ENCODE measurements at regions not wholly inside any gene's neighbourhood (a gene's known extent, or its start where the extent isn't known, plus 50 kb on each side); places are given as distances from the start of the nearest gene placed in this dataset.
"Not testable (repeated sequence)": the region's sequence is repeated elsewhere in the genome, so short reads cannot be mapped to it uniquely, and the experiment has no call there.

DNA sequence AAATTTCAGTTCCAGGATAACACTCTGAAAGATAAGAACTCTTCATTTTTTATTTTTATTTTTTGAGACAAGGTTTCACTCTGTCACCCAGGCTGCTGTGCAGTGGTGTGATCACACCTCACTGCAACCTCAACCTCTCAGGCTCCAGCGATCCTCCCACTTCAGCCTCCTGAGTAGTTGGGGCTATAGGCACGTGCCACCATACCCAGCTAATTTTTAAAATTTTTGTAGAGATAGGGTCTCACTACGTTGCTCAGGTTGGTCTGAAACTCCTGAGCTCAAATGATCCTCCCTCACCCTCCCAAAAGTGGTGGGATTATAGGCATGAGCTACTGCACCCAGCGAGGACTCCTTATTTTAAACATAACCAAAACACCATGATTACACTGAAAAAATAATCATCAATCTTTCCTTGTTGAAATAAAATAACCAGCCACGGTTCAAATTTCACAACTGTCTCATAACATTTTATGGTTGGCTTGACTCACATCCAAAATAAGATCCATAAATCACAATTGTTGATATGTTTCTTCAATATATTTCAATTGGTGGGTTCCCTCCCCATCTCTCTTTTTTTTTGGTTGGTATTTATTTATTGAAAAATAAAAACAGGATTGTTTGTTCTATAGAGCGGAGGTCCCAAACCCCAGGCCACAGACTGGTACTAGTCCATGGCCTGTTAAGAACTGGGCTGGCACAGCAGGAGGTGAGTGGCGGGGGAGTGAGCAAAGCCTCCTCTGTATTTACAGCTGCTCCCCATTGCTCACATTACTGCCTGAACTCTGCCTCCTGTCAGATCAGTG, 60.1 kb upstream of the FAM171A1 start:
- no peak for DNase-seq (ENCODE audit: low read depth in 2 of 2)

DNA sequence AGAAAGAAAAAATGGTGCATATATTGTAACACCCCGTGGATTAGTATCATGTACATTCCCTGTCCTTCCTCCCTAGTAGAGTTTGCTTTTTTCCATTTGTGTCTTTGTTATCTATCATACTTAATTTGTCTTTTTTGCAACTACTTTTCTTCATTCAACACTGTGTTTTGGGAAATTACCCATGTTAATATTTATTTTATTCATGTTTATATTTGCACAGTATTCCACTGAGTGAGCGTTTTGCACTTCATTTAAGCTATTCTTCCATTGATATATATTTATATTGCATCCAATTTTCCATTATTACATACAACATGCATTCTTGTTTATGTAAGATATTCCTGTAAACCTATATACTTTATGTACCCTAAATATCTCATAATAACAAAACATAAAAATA, 57.6 kb upstream of the FAM171A1 start:
- DNase-seq (ENCODE audit: low read depth in 2 of 2): no peak

DNA sequence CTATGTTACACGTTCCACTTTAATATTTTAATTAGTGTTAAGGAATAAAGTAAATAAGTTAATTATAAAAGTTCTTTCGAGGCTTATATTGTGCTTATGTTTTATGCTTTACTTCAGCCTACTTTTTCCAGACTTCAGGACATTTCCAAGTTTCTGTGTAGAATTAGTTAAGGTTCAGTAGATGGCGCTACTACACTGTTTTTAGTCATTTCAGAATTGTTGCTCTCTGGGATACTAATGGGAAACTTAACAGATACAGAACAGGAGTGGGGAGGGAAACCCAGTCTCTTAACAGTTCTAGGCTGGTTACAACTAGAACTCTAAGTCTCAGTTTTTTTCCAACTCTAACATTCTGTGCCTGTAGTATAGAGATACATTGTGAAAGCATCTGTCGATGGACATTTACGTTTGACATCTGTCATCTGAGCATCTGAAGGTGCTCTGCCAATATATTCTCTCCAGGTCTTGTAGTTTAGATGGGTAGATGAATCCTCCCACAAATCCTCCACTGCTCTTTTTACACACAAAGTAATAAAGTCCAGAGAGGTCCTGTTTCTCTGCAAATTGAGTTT, 56.8 kb upstream of the FAM171A1 start:
- no peak for DNase-seq (ENCODE audit: low read depth in 2 of 2)

DNA sequence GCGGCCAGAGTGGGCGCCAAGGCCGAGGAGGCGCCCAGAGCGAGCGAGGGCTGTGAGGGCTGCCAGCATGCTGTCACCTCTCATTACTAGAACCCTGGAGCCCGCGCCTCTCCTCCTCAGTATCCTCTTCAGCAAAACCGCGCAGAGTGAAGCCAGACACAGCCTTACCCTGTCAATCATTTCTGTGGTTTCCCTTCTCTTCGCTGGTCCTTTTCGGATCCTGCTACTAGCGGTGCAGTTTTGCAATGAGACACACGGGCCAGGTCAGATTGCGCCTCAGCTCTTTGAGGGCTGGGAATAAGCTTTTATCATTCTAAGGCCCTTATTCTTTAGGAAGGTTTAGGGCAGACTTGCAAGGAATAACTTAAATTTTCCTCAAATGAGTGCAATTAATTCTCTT, 55.5 kb upstream of the FAM171A1 start:
- no peak for DNase-seq (ENCODE audit: low read depth in 2 of 2)

DNA sequence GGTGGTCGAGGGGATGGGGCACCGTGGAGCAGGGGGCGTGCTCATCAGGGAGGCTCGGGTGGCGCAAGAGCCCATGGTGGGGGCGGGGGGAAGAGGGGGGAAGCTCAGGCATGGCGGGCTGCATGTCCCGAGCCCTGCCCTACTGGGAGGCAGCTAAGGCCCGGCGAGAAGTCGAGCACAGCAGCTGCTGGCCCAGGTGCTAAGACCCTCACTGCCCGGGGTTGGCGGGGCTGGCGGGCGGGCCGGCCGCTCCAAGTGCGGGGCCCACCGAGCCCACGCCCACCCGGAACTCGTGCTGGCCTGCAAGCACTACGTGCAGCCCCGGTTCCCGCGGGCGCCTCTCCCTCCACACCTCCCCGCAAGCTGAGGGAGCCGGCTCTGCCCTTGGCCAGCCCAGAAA, 55.0 kb upstream of the FAM171A1 start:
- no peak for DNase-seq (ENCODE audit: low read depth in 2 of 2)

DNA sequence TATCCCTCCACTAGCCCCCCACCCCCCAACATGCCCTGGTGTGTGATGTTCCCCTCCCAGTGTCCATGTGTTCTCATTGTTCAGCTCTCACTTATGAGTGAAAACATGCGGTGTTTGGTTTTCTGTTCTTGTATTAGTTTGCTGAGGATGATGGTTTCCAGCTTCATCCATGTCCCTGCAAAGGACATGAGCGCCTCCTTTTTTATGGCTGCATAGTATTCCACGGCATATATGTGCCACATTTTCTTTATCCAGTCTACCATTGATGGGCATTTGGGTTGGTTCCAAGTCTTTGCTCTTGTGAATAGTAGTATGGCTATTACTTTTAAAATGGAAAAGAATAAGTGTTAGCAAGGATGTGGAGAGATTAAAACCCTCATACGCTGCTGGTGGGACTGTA, 50.8 kb upstream of the FAM171A1 start:
- not testable (repeated sequence) for DNase-seq (ENCODE audit: low read depth in 2 of 2)
